Naive thymus-derived CD4-positive, alpha-beta T cell (primary cell): ENCODE measurements at regions not wholly inside any gene's neighbourhood (a gene's known extent, or its start where the extent isn't known, plus 50 kb on each side); places are given as distances from the start of the nearest gene placed in this dataset.

Experiments
- ATAC-seq: fragments of 150-1000 bp; cut with Tn5 transposase; 2 replicates; pipeline ENCODE4 v1.10.0; 2021; ENCODE audit warnings: mild to moderate bottlenecking, moderate library complexity
- CTCF ChIA-PET: fragments of 350-600 bp; sonication (Branson Sonifier 250); formaldehyde crosslinking; loops from one replicate; lab custom pipeline; 2021; ENCODE audit warnings: antibody characterized with exemption; lab: Charles Lee
- POLR2A ChIA-PET: fragments of 350-600 bp; sonication (Branson Sonifier 250); formaldehyde crosslinking; loops from one replicate; lab custom pipeline; 2021; ENCODE audit warnings: antibody characterized with exemption, inconsistent platforms; lab: Charles Lee
- DNase-seq, 9 donors: peaks; one replicate each; pipeline versions ENCODE4 v3.0.0 to v3.0.0-alpha.2; 2020 to 2022; ENCODE audit warnings: mixed read lengths in 1 of 9
- H3K27ac ChIP-seq: one replicate; pipeline ENCODE4 v1.7.0; 2013; ENCODE audit warnings: mild to moderate bottlenecking, low read depth, low read length, moderate library complexity
- H3K27me3 ChIP-seq, 2 donors: one replicate each; pipeline ENCODE4 v1.7.0; 2013; ENCODE audit warnings: low read length in 2 of 2, mild to moderate bottlenecking in 2 of 2, moderate library complexity in 2 of 2; ENCODE audit not compliant: control insufficient read depth in 2 of 2, insufficient read depth in 2 of 2
- H3K36me3 ChIP-seq, 3 experiments: 1 replicate in 2 of 3; 2 replicates in 1 of 3; pipeline ENCODE4 v1.7.0; 2013; ENCODE audit warnings: low read length in 3 of 3, mild to moderate bottlenecking in 3 of 3, moderate library complexity in 1 of 3; ENCODE audit not compliant: insufficient read depth in 3 of 3, control insufficient read depth in 2 of 3
- H3K4me1 ChIP-seq, 2 donors: one replicate each; pipeline ENCODE4 v1.7.0; 2013; ENCODE audit warnings: low read length in 2 of 2, mild to moderate bottlenecking in 2 of 2, moderate library complexity in 1 of 2; ENCODE audit not compliant: control insufficient read depth in 2 of 2, insufficient read depth in 2 of 2
- H3K4me3 ChIP-seq: 2 replicates; pipeline ENCODE4 v1.7.0; 2013; ENCODE audit warnings: mild to moderate bottlenecking, low read length
- H3K9me3 ChIP-seq, 3 experiments: 1 replicate in 2 of 3; 2 replicates in 1 of 3; pipeline ENCODE4 v1.7.0; 2013; ENCODE audit warnings: low read length in 3 of 3; ENCODE audit not compliant: control insufficient read depth in 2 of 3
- H3K27ac Mint-ChIP-seq, 9 donors: one replicate each; pipeline ENCODE4 v1.8.0; 2020 to 2022; ENCODE audit warnings: mixed read lengths in 9 of 9, mild to moderate bottlenecking in 8 of 9, moderate library complexity in 5 of 9, inconsistent platforms in 2 of 9
- H3K27me3 Mint-ChIP-seq, 5 donors: one replicate each; pipeline ENCODE4 v1.8.0; 2021 to 2022; ENCODE audit warnings: mixed read lengths in 5 of 5, mild to moderate bottlenecking in 1 of 5
- H3K36me3 Mint-ChIP-seq, 5 donors: one replicate each; pipeline ENCODE4 v1.8.0; 2020 to 2022; ENCODE audit warnings: mixed read lengths in 5 of 5, mild to moderate bottlenecking in 3 of 5, inconsistent platforms in 1 of 5
- H3K4me1 Mint-ChIP-seq, 7 donors: one replicate each; pipeline ENCODE4 v1.8.0; 2020 to 2022; ENCODE audit warnings: mixed read lengths in 7 of 7, mild to moderate bottlenecking in 3 of 7, inconsistent platforms in 1 of 7
- H3K4me3 Mint-ChIP-seq, 10 donors: one replicate each; pipeline ENCODE4 v1.8.0; 2020 to 2022; ENCODE audit warnings: mild to moderate bottlenecking in 10 of 10, mixed read lengths in 10 of 10, moderate library complexity in 6 of 10, inconsistent platforms in 2 of 10
- H3K9me3 Mint-ChIP-seq, 11 donors: one replicate each; pipeline ENCODE4 v1.8.0; 2020 to 2022; ENCODE audit warnings: mixed read lengths in 11 of 11, mild to moderate bottlenecking in 4 of 11, inconsistent platforms in 1 of 11, moderate library complexity in 1 of 11
- intact Hi-C, 2 donors: fragments of 100-400 bp; cut with micrococcal nuclease; formaldehyde crosslinking; loops; one replicate each; pipeline ENCODE4 v1.15.1; 2023

DNA sequence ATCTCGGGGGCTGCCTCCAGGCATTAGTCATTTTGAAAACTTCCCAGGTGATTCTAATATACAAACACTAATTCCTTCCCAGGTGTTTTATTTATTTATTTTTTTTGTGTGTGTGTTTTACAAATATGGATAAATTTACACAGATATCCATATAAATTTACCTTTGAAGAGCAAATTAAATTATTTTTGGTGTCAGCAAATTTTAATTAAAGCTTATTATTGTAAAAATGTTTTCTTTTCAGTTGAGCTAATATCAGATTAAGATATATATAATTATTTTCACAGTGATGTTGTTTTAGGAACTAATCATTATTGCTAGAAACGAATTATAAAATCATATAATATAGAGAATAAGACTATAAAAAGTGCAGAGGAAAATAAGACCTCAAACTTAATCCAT lies 62.0 kb upstream of the FREM3 start:
- Histone ChIP-seq H3K9me3 (no peaks in the 10 kb centered on the region), H3K4me1 (no peaks in the 10 kb centered on the region), H3K36me3 (no peaks in the 10 kb centered on the region), H3K27me3 (no peaks in the 10 kb centered on the region), H3K27ac (no peak overlapping the region), H3K4me3 (no peak overlapping the region)
- intact Hi-C loops = no loop called here
- Mint-ChIP-seq H3K9me3 (peaks cover 0 to 2% (median 0%) of the 10 kb centered on the region in 11 donors), H3K27ac (no peak overlapping the region), H3K4me3 (no peak overlapping the region), H3K4me1 (no peaks in the 10 kb centered on the region), H3K36me3 (peaks cover 0 to 7% (median 0%) of the 10 kb centered on the region in 5 donors), H3K27me3 (peaks cover 0 to 2% (median 0%) of the 10 kb centered on the region in 5 donors)
- POLR2A ChIA-PET = no interaction called here
- DNase-seq = no peak
- CTCF ChIA-PET = no interaction called here
- no peak for ATAC-seq
